GM21528 (cell line): ENCODE measurements at regions not wholly inside any gene's neighbourhood (a gene's known extent, or its start where the extent isn't known, plus 50 kb on each side); places are given as distances from the start of the nearest gene placed in this dataset.

Experiments
- ATAC-seq: cut with Tn5 transposase; IDR thresholded peaks from one replicate; pipeline ENCODE4 v1.9.1; 2021; ENCODE audit warnings: mild to moderate bottlenecking, moderate library complexity; ENCODE audit not compliant: unreplicated experiment, low FRiP score

DNA sequence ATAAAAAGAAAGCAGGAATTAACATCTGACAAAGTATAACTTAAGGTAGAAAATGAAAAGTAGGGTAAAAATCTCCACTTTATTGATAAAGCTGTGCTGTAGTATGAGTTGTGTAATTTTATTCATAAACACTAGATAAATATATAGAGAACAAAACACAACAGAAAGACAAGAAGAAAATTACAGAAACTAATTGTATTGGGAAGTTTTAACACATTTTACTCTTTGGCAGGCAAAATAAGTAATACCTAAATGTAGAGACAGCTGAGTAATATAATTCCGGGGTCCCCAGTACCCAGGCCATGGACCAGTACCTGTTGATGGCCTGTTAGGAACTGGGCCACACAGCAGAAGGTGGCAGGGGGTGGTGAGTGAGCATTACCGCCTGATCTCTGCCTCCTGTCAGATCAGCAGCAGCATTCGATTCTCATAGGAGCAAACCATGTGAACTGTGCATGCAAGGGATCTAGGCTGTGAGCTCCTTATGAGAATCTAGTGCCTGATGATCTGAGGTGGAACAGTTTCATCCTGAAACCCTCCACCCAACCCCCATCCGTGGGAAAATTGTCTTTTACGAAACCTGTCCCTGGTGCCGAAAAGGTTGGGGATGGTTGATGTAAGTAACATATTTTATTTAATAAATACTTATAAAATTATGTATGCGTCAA lies 84.4 kb upstream of the ETV6 start:
- ATAC-seq, result no peak

DNA sequence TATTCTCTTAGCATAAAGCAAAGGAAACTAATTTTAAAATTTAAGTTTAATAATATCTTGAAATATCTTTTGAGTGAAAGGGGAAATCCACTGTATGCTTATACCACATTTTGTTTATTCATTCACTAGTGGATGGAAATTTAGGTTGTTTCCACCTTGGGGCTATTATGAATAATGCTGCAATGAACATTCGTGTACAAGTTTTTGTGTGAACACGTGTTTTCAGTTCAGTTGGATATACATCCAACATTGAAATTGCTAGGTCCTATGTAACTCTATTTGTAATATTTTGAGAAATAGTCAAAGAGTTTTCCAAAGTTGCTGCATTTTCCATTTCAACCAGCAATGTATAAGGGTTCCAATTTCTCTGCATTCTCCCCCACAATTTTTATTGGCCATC lies 83.7 kb upstream of the ETV6 start:
- no peak for ATAC-seq

DNA sequence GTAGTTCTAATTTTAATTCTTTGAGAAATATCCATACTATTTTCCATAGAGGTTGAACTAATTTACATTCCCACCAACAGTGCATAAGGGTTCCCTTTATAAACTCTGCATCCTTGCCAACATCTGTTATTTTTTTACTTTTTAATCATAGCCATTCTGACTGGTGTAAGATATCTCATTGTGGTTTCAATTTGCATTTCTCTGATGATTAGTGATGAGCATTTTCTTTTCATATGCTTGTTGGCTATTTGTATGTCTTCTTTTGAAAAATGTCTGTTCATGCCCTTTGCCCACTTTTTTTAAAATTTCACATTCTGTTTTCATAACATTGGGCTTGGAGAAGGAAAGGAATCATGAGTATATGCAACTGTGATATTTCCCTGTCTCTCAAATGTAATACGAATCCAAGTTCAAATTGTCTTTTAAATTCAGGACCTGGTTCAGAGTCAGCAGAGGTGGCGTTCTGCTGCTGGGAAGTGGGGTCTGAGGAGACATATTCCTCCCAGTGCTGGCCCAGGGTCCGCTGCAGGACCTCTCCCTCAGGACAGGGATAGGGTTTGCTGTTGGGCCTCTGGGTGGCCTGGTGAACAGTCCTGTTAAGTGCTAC lies 81.2 kb upstream of the ETV6 start:
- ATAC-seq, result no peak

DNA sequence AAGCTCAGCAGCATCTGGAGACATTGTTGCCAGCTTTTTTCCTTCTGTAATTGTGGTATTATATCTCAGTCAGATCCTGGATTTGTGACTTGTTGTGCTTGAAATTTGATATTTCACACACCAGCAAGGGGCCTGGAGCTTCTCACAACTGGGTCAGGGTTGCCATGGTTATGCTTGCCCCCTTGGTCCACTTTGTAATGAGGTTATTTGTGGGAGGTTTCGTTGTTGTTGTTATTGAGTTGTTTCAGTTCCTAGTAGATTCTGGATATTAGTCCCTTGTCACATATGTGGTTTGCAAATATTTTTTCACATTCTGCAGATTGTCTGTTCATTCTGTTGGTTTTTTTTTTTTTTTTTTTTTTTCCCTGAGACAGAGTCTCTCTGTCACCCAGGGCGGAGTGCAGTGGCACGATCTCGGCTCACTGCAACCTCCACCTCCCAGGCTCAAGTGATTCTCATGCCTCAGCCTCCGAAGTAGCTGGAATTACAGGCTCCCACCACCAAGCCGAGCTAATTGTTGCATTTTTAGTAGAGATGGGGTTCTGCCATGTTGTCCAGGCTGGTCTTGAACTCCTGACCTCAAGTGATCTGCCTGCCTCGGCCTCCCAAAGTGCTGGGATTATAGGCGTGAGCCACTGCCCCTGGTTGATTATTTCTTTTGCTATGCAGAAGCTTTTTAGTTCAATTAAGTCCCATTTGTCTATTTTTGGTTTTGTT lies 80.6 kb upstream of the ETV6 start:
- ATAC-seq, result peak; percentile 88

DNA sequence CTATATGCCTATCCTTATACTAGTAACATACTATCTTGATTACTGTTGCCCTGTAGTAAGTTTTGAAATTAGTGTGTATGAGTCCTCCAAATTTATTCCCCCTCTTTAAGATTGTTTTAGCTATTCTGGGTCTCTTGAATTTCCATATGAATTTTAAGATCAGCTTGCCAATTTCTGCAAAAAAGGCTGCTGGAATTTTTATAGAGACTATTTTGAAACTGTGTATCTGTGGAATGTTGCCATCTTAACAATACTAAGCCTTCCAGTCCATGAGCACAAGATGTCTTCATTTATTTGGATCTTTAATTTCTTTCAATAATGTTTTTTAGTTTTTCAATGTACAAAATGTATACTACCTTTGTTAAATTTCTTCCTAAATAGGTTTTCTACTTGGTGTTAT lies 79.8 kb upstream of the ETV6 start:
- ATAC-seq, result no peak

DNA sequence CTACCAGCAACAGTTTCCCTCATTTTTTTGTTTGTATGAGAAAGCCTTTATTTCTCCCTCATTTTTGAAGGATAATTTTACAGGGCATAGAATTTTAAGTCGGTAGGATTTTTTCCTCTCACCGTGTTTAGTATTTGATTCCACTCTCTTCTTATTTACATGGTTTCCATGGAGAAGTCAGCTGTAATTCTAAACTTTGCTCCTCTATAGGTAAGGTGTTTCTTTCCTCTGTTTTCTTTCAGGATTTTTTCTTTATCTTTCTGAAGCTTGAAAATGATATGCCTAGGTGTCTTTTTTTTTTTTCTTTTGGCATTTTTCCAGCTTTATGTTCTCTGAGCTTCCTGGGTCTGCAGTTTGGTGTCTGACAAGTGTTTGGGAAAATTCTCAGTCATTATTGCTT lies 75.6 kb upstream of the ETV6 start:
- ATAC-seq, result no peak

DNA sequence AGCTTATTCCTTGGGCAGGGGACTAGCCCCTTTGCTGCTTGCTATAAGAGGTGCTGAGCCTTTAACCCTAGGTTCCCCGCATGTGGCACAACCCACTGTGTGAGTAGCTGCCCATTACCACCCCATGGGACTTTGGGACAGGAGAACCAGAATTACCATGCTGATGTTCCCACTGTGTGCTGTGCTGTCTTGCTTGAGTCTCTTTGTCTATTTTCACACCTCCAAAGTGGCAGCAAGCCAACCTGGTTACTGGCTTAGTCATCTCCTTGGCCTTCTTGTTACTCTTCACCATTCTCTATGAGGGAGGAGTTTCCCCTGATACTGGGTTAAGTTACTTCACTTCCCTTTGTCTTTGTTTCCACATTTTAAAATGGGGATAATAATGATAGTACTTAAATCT lies 73.4 kb upstream of the ETV6 start:
- ATAC-seq, result no peak

DNA sequence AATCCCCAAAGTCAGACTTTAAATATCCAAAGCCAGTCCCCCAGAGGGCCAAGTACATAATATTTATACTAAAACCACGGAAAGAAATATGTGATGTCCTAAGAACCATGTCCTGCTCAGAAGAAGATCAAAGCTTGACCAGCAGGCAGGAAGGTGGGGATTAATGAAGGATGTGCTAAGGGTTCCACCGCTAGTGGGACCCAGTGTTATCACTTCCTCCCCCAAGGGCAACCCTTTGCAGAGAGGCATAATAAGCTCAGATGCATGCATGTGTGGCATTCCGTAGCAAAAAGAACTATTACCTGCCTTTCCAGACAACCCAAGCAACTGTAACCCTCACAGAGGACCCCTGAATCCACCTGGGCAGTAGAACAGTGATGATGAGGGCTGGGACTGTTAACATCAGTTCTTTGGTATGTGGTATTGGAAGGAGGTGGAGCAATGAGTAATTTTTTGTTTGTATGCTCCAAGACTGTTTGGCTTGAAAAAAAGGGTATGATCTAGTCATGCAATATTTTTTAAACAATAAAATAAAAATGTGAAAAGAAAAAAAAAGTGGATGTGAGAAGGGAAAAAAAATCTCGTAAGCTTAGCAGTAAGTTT lies 71.7 kb upstream of the ETV6 start:
- ATAC-seq, result no peak

DNA sequence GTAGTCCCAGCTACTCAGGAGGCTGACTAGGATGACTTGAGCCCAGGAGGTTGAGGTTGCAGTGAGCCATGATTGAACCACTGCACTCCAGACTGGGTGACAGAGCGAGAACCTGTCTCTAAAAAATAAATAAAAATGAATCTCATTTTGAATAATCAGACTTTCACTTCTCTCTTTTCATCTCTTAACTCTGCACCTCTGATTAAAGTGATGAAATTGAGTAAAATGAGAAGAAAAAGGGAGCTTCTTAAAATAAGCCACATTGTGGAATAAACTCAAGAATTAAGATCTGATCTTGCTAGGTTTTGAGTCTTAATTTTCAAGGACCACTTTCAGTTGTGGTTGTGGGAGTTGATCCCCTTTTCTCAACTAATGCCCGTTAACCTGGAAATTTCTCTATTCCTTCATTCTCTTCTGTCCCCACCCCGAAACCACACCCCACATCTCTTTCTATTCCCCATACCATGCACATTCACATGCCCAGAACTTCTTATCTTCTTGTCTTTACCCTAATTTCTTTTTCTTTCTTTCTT lies 70.9 kb upstream of the ETV6 start:
- ATAC-seq, result peak; percentile 63

DNA sequence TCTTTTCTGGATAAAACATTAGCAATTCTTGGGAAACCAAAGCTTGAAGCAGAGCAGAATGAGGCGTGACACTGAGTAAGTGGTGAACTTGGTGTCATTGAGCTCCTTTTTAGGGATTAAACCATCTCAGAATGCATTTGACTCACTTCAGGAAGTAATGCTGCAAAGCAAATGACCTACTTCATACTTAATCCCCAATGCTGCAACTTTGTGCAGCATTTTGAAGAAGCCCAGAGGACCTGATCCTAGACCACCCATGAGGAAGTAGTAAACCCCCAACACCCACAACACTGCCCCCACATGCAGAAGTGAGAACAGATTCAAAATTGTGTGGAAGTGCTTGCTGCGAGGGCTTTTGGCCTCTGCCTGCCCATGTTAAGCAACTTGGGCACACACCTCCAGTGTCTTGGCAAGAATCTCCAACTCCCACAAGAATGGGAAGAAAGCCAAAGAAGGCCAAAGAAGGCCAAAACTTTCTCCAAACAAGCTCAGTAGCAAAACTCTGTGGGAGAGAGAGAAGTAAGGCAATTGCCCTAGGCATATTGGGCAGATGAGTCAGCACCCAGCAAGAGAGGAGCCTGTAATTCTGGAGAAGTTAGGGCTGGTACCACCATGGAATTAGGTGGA lies 69.2 kb upstream of the ETV6 start:
- ATAC-seq, result no peak

DNA sequence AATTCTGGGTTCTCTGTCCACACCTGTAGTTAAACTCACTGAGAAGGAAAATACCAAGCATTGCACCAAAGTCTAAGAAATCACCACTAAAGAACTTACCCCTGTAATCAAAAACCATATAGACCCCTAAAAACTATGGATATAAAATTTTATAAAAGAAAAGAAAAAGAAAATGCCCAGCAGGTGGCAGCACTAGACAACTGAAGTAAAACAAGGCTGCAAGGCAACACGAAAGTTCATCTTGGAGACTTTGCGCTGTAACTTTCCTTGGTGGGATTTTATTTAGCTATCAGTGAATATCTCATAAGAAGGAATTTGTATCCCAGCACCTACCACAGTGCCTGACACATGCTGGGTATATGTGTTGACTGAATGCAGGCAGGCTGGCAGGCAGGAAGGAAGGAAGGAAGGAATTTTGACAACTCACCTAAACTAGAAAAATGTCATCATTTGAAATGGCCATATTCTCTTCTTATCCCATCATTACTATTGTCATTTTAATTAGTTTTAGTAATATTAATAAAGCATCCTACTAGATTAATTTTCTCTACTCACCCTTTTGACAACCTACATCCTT lies 68.2 kb upstream of the ETV6 start:
- no peak for ATAC-seq

DNA sequence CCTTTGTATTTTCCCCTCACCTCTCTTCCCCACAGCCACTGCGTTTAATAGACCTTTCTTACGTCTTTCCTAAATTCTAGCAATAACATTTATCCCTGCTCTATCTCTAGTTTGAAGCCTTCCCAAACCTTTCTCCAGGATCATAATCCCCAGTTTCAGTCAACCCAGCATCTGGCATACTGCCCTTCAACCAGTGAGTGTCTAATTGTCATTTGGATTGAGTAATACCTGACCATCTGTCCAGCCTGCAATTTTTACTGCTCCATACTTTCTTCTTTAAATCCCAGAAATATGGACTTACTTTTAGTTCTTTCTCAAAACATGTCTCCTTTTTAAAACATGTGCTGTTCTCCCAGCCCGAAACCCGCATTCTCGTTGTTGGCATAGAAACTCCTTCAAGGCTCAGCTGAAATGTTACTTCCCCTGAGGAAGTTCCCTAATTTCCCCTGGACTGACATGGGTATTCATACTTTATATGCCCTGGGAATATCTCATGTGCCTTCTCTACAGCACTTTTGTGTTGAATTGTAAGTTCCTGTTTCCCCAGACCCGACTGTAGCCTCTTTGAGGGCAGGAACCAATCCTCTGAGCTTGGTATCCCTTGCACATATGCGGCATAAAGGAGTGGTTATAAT lies 65.1 kb upstream of the ETV6 start:
- ATAC-seq, result no peak

DNA sequence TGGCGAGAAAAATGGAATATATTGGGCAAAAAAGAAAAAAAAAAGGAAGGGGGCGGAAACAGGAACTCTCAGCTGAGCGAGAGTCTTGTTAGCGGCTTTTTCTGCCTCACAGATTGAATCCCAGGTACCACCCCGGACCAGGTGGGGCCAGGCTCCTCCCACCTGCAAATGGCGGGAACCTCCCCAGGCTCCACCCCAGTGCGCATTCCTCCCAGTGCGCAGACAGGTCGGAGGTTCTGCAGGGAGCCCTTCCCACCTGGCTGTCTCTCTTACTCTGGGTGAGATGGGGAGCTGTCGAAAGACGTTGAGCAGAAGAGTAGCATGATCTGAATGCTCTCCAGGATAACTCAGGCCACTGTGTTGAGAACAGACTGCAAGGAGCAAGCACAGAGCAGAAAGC lies 57.0 kb upstream of the ETV6 start:
- ATAC-seq, result no peak

DNA sequence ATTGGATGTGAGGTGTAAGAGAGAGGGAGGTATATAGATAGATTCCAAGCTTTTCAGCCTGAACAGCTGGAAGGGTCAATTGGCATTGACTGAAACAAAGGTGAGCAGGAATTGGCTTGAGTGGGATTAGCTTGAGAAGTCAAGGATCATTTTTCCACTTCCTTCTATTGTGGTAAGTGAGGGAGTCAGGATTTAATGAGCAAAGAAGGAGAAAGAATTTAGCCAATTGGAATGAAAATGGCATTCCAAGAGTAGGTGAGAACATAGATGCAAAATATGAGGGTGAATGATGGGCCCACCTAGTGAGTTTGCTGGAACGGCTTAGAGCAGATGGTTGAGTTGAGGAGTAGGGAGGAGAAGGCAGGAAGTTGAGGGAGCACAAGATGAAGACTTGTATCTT lies 56.5 kb upstream of the ETV6 start:
- ATAC-seq, result no peak

DNA sequence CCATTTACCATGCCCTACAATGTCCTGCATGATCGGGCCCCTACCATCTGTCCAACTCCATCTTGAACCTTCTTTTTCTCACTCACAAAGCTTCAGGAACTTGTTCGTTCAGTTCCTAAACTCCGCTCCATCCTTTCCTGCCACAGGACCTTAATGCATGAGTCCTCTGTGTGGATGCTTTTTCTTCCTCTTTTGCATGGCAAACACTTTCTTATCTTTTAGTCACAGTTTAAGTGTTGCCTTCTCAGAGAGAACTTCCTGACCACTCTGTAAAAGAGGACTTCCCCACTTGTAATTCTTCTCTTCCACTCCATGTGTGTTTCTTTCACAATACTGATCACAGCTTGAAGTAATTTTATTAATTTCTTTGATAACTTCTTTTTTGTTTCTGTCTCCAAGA lies 54.4 kb upstream of the ETV6 start:
- ATAC-seq, result no peak

DNA sequence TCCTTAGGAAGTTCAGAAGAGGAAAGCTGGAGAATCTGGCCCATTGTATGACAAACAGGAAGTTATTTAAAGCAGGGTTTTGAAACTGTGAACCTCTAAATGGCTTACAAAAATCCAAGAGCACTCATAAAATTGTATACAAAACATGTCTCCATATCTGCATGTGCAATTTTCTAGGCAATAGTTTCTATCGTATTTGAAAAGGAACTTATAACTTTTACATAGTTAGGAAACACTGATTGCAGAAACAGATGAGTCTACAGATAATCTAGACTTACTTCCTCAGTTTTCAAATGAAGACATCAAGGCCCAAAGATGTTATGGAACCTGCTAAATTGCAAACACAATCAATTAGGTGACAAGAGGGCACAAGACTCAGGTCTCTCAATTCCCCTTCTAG lies 53.3 kb upstream of the ETV6 start:
- no peak for ATAC-seq

DNA sequence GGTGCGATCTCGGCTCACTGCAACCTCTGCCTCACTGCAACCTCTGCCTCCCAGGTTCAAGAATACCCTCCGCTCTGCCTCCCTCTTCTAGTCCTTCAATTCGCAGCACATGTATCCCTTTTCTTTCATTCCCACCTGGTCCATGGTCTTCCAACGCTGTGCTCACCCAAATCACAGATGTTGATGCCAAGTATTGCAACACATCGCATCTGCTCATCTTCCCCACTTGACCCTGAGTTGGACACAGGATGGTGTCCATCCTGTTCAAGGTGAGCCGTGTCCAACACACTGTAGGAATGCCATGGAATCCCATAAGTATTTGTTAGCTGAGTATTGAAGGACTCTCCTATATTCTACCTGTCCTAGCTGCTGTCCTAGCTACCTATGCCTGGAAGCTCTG lies 50.6 kb upstream of the ETV6 start:
- ATAC-seq, result no peak
